Inferior parietal cortex (tissue), 1 donor: ENCODE measurements at regions not wholly inside any gene's neighbourhood (a gene's known extent, or its start where the extent isn't known, plus 50 kb on each side); places are given as distances from the start of the nearest gene placed in this dataset.
A peak's percentile ranks its signal among the peaks of the same experiment; 100 is the strongest.

Experiments used
- DNase-seq: peaks from one replicate; pipeline ENCODE4 v3.0.0-alpha.2; 2016; ENCODE audit errors: extremely low spot score

DNA sequence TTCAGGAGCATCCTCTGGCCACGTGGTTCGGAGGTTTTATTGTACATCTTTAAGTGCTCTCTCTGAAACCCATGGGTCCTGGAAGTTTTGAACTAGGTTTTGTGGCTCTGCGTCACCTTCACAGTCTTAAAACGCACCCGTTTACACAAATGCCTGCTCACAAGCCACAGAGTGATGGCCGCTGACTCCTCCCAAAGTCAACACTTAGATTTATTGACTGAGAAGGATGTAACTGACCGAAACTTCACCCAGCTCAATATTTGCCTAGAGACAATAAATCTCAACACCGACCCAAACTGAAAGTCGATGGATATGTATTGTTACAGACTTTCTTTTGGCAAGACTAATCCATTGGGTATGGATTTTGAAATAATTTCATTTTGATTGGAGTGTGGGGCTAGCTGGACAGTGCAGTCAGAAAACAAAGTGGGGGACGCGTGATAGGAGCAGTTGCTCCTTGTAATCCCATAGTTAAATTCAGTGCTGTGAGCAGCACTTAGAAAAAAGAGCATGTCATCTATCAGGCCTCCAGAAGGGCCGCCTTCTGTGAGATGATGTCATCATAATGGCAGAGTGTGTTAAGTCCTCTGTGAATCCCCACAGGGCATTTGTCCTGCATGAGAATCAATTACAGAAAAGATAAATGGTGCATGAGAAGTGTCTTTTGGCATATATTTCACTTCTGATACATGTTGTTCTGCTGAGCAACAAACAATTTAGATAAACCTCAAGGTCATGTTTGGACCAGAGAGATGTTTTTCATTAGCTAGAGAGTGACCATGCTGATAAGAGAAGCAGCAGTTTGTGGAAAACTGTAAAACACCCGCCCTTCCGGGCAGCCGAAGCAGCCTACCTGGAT, 183.7 kb downstream of the INO80D start:
- no peak for DNase-seq

DNA sequence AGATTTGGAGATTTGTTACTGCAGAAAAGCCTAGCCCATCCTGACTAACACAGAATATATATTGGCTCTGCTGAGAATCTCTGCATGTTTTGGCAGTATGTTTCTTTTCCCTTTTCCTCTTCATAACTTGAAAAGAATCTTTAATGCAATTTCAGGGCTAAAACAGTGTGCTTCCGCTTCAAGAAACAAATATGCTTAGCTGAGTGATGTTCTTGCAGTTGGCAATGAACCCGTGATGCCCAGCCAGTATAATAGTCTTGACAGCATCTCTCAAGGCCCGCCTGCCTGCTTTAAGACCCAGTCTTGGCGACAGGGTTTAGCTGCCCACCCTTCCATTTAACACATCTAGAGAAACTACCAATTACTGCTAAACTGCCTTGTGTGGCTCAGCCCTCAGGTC, 184.5 kb downstream of the INO80D start:
- no peak for DNase-seq

DNA sequence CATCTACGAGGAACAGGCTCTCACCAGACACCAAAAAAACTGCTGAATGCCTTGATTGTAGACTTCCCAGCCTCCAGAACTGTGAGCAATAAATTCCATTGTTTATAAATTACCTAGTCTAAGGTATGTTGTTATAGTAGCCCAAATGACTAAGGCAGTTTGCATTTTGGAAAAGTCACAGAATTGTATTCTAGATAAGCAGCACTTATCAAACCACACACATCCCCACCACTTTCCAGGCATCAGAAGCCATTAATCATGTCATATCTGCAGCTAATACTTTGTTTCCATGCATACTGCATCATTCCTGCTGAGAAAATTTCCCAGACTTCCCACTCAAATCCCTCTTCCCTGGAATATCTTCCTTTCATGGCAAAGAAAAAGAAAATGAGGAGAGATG, 187.2 kb downstream of the INO80D start:
- DNase-seq, result no peak

DNA sequence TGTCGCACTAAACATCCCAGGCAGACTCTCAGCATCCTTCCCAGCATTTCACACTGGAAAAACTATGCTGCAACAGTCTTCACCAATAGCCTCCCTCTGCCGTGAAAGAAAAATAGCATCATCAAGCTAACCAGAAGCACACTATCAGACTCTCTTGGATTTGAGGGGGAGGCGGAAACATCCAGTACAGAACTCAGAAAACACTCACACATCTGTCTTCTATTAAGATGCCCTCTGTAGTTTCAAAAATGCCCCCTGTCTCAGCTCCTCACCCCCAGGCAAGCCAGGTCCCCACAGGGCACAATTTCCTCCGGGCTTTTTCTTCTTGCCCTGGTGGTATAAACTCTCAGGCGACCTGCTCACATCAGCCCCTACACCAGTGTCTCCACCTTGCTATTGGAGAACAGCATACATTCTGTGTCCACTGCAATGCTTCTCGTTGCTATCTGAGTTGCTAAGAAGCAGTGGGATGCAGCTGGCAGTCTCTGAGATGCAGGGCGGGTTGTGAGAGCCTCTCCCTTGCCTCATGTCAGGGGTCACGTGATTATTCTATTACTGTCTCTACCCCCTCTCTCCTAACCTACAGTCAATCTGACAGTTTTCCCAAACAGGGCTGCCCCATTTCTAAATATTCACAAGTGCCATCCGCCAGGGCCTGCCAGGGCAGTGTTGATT, 189.9 kb downstream of the INO80D start:
- no peak for DNase-seq

DNA sequence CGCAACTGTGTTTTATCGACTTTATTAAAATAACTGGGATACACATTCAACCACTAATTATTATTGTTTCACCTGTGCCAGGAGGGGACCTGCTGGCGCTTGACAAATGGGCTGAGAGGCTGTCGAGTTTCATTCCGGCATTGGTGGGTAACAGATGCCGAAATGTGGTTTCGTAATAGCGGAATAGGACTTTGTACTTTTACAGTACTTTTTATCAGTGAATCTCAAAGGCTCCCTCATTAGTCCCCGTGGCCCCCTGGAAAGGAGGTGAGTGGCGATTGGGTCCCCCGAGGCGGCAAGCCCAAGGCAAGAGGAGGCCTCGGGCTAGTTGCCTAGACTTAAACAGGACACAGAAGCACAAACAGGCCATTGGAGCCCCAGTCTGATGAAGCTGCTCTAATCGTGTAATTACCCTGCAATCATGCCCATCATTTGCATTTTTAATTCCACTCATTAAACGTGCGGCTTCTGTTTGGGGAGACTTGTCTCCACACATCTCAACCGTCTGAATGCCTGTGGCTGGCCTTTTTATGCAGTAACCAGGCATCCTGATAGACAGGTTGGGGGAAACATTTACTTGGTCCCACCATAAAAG, 193.2 kb downstream of the INO80D start:
- DNase-seq, result no peak

DNA sequence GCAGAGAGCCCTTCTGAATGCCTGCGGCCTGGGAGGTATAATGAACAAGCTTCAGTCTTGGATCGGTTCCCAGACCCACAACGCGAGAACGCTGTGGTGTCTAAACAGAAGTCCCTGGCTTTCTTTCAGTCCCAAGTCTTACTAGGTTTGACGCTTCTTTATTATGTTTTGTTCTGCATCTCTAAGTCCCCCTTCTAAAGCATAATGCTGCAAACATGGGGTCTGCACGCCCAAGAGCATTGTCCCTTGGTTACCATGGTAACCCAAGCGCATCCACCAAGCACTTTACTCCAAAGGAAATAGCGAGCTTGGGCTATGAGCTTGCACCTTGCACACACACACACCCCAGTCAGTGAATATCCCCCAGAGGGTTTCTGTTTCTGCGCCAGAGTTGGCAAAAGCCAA, 193.7 kb downstream of the INO80D start:
- peak; percentile 43 for DNase-seq

DNA sequence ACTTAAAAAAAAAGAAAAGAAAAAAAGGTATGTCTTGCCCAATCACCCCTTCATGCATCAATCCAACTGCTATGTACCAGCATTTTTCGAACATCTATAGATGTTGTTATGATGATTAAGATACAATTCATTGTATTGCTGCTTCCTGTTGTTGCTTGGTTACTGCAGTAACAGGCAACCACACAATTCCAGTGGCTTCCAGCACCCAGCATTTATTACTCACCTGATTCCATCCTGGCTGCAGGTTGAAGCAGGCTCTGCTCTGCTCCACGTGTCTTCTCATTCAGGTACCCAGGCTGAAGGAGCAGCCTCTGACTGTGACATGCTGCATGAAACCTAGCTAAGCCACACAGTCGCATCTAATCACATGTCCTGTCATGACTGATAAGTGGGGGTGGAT, 196.9 kb downstream of the INO80D start:
- DNase-seq, result no peak

DNA sequence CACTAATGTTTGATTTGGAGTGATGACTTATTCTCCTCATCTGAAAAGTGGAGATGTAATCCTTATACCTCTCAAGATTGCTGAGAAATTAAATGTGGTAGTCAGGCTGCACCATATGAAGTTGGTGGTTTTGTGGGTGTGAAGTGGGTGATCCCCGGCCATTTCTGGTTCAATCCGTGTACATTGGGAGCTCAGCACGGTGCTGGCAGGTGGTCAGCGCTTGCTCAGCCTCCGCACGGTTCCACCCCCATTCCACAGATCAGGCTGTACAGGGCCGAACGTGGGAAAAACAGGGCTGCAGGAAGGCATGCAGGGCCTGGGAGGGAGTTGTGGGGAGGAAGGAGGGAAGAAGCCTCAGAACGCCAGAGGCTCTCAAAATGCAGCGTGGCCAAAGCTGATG, 198.3 kb downstream of the INO80D start:
- DNase-seq, result no peak

DNA sequence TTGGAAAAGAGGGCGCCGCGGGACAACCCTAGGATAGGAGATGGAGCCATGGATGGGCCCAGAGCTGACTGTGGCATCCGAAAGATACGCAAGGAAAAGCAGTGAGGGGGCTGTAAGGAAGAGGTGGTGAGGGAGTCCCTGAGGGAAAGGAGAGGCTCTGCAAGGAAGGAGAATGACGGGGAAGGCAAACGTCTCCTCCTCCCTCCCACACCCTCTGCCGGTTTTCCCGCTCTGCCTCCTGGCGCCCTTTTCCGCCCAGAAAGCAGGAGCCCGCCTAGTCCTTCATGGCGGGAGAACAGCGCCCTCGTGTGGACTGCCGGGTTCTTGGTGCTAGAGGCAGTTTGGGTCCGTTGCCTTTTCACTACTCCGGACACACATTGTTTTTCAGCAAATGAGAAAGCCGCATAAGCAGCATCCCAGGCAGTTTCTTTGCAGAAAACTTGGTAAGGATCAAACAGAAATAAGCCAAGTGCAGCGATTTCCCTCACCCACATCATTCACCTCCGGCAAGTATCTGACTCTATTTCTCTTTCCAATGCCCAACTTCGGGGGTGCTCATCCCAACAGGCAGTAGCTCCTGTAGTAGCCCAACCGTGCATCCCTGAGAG, 200.4 kb downstream of the INO80D start:
- peak; percentile 65 for DNase-seq

DNA sequence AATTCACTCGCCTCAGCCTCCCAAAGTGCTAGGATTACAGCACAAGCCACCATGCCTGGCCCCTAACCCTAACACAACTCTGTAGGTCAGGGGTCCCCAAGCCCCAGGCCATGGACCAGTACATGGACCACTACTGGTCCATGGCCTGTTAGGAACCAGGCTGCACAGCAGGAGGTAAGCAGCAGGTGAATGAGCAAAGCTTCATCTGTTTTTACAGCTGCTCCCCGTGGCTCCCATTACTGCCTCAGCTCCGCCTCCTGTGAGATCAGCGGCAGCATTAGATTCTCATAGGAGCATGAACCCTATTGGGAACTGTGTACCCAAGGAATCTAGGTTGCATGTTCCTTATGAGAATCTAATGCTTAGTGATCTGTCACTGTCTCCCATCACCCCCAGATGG, 201.7 kb downstream of the NRP2 start:
- DNase-seq, result no peak

DNA sequence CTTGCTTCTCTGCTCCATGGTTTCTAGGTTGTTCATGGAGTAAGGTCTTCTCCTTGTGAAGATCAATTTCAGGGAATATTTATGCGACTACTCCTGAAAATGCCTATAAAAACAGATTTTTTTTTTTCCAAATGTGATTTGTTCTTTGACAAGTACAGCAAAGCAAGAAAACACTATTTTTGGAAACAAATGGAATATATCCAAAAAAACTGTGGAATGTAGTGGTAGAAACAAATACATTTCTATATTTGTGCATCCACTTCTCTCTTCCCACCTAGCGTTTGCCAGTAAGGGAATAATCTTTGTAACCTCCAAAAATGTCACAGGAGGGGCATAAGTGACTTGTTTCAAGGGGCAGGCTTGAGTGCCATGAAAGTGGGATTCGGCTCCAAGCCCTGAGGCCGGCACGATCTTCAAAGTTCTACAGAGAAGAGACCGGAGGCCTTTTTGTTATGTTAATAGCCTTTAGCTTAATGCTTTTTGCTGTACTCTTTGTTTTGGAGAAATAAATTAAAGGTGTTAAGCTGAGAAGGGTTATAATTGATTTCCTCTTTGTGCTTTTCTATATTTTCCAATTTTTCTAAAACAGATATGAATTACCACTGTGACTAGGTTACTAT, 200.6 kb downstream of the NRP2 start:
- no peak for DNase-seq

DNA sequence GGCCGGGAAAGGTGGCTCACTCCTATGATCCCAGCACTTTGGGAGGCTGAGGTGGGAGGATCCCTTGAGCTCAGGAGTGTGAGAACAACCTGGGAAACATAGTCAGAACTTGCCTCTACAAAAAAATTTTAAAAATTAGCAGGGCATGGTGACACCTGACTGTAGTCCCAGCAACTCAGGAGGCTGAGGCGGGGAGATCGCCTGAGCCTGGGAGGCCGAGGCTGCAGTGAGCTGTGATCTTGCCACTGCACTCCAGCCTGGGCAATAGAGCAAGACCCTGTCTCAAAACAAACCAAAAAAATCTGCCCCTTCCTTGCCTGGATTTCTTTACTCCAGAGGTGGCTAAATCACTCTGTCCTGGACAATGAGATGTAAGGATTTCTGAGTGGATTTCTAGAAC, 197.7 kb downstream of the NRP2 start:
- DNase-seq, result no peak

DNA sequence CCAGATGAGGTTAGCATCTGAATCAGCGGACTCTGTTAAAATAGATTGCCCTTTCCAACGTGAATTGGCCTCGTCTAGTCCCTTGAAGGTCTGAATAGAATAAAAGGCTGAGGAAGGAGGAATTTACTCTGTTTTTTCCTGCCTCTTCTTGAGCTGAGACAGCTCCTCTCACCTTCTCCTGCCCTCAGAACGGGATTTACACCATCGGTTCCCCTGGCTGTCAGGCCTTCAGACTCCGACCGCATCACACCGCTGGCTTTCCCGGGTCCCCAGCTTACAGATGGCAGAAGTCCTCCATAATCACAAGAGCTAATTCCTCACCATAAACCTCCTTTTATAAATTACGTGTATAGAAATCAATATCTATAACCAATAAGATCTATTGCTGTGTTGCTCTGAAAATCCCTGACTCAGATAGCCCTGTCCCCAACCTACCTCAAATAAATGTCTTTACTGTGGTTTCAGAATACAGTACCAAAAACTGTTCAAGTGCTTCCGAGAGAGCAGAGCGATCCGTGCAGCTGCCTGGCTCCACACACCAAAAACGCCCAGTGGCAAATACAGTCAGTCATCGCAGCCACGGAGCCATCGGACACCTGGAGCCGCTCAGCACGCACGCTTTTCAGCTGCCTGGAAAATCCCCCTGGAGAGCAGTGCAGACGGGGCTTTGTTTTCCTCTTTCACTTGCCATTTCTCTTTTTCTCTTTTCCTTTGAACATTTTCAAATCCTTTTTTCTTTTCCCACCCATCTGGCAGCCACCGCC, 196.9 kb downstream of the NRP2 start:
- DNase-seq, result no peak

DNA sequence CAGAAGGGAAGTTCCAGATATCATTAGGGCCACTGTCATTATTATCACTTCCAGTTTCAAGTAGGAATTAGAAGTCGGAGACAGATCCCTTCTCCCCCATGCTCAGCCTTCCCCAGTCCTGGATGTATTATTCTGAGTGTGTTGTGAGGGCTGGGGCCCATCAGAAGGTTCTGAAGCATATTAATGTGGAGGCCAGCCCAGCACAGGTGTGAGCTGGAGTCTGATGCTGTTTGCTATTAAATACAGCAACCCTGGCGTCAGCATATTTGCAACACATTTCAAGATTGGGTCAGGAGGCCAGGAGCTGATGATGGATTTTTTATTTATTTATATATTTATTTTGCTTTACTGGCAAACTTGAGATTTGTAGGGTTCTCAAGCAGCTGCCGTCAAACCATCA, 195.2 kb downstream of the NRP2 start:
- DNase-seq, result no peak

DNA sequence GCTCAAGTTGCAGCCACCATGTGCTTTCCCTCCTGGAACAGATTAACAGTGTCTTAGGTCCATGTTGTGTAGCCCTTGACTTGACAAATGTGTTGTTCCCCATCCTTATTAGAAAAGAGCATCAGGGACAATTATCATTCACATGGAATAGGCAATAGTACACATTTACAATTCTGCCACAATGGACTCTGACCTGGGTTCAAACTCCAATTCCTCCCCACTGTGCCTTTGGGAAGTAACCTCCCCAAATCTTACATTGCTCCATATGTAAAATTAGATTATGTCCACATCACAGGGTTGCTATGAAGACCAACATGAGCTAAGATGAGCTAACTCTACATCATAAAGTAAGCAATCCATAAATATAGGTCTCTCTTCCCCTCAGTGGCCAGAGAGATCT, 193.8 kb downstream of the NRP2 start:
- no peak for DNase-seq

DNA sequence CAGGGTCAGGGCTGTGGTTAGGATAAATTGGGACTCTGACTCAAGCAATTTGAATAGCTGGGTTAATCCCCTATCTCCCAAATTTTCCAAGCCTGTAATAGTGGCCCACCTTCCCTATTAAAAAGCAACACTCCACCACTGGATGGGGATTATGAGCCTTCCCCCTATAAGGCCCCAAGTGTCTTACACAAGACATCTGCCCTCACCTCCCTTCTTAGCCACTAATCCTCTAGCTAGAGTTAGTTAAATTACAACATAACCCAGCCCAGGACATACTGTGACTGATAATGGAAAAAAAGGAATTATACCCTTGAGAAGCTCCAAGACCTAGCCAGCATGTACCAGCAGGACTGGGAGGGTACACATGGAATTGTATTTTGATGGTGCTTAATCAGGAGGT, 190.4 kb downstream of the NRP2 start:
- no peak for DNase-seq

DNA sequence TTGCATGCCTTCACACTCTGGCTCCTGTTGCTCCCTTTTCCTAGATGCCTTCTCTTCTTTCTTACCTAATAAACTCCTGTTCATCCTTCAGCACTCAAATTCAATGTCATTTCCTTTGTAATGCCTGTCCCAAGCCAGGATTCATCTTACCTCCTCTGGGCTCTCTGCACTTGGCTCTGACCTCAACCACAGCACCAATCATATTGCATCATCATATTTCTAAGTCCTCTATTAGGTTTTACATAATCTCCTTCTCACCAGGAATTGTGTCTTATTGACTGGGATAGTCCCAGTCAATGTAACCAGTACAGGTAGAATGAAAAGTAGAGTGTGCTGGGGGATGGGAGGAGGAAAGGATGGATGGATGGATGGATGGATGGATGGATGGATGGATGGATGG, 187.1 kb downstream of the NRP2 start:
- no peak for DNase-seq

DNA sequence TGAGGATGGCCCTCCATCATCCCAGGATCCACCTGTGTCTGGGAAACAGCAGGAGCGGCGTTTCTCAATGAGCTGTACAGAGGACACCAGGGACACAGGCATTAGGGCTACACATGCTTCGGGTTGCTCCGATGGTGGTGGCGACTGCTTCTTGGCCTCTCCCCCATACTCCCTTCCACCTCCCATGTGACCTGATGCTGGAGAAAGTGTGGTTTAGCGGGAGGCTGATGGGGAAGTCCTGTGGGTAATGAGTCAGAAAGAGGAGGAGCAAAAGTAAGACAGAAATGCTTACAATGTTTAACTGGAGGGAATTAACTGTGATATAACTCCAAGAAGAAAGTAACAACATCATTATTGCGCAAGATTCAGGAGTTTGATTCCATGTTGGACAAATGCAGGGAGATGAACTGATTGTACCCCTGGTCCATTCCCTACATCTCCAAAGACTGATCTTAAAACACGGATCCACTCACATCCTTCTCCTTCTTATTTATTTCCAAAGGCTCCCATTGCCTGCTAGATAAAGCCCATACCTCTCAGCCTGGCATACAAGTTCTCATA, 186.6 kb downstream of the NRP2 start:
- DNase-seq, result no peak

DNA sequence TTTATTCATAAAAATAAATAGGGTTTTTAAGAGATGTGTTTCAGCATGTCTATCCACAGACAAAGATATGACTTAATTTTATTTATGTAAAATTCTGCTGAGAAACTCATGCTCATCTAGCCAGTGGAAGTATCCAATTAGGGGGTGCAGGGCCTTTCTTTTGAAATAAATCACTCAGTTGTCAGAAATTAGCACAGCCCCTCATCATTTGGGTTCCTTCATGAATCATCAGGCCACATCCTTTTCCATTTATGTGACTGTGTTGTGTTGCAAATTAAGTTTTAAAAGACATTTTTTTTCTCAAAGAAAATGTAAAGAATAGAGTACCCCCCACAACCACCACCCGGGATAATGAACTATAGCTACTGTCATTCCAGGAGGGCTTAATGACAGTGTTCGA, 185.8 kb downstream of the NRP2 start:
- no peak for DNase-seq

DNA sequence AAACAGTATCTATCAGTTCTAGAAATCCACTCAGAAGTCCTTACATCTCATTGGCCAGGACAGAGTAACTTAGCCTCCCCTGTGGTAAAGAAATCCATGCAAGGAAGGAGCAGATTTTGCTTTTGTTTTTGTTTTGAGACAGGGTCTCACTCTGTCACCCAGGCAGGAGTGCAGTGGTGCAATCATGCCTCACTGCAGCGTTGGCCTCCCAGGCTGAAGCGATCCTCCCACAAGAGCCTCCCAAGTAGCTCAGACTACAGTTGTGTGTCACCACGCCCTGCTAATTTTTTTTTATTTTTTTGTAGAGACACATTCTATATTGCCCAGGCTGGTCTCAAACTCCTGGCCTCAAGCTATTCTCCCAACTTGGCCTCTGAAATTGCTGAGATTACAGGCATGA, 185.1 kb downstream of the NRP2 start:
- no peak for DNase-seq

DNA sequence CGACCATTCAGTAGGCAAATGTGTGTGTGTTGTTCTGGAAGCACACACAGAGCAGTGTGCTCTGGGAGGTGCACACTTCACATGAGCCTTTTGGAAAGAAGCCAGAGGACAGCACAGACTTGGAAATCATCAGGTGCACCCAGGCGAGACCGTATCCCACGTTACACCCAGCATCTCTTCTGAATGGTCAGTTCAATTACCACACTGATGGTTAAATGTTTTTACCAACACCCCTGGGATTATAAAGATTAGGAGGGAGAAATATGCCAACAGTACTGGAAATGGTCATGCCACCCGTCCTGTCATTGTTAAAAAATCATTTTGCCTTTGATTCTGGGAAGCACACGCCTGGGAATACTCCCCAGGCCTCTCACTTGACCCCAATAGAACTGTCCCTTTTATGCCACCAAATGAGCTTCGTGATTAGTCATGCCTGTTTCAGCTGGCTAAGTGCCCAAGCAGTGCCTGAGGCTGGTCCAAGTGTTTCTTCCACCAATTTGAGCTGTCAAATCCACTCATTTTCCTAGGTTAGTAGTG, 183.7 kb downstream of the NRP2 start:
- no peak for DNase-seq
